ENCODE measurements at regions not wholly inside any gene's neighbourhood (a gene's known extent, or its start where the extent isn't known, plus 50 kb on each side); places are given as distances from the start of the nearest gene placed in this dataset.

- no peak for TF ChIP-seq STAT1 (IDR thresholded peaks at IDR 0.05; ENCODE audit: unreplicated experiment)
- TF ChIP-seq EZH2phosphoT487 (IDR thresholded peaks at IDR 0.05; ENCODE audit: unreplicated experiment): no peak
- no peak for TF ChIP-seq NANOG (IDR thresholded peaks at IDR 0.05; ENCODE audit: borderline replicate concordance)
- TF ChIP-seq ZNF114 (CRISPR knock-in tag; IDR thresholded peaks at IDR 0.05): no peak
- no peak for TF ChIP-seq ZNF462 (CRISPR knock-in tag; IDR thresholded peaks at IDR 0.05)
- TF ChIP-seq POLR2AphosphoS5 (IDR thresholded peaks at IDR 0.05; ENCODE audit: low read depth): no peak
- no peak for TF ChIP-seq ETS1 (IDR thresholded peaks at IDR 0.05)
- TF ChIP-seq, protein P1, sequence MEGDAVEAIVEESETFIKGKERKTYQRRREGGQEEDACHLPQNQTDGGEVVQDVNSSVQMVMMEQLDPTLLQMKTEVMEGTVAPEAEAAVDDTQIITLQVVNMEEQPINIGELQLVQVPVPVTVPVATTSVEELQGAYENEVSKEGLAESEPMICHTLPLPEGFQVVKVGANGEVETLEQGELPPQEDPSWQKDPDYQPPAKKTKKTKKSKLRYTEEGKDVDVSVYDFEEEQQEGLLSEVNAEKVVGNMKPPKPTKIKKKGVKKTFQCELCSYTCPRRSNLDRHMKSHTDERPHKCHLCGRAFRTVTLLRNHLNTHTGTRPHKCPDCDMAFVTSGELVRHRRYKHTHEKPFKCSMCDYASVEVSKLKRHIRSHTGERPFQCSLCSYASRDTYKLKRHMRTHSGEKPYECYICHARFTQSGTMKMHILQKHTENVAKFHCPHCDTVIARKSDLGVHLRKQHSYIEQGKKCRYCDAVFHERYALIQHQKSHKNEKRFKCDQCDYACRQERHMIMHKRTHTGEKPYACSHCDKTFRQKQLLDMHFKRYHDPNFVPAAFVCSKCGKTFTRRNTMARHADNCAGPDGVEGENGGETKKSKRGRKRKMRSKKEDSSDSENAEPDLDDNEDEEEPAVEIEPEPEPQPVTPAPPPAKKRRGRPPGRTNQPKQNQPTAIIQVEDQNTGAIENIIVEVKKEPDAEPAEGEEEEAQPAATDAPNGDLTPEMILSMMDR (conservative IDR thresholded peaks at IDR 0.05; ENCODE audit: low read depth in 2 of 2): no peak
- TF ChIP-seq EZH2 (IDR thresholded peaks at IDR 0.05; ENCODE audit: low read depth, unreplicated experiment): no peak
- no peak for TF ChIP-seq JUNB (IDR thresholded peaks at IDR 0.05; ENCODE audit: unreplicated experiment)
- TF ChIP-seq ZNF331 (CRISPR knock-in tag; IDR thresholded peaks at IDR 0.05; ENCODE audit: low read depth): no peak
- TF ChIP-seq, protein P2, sequence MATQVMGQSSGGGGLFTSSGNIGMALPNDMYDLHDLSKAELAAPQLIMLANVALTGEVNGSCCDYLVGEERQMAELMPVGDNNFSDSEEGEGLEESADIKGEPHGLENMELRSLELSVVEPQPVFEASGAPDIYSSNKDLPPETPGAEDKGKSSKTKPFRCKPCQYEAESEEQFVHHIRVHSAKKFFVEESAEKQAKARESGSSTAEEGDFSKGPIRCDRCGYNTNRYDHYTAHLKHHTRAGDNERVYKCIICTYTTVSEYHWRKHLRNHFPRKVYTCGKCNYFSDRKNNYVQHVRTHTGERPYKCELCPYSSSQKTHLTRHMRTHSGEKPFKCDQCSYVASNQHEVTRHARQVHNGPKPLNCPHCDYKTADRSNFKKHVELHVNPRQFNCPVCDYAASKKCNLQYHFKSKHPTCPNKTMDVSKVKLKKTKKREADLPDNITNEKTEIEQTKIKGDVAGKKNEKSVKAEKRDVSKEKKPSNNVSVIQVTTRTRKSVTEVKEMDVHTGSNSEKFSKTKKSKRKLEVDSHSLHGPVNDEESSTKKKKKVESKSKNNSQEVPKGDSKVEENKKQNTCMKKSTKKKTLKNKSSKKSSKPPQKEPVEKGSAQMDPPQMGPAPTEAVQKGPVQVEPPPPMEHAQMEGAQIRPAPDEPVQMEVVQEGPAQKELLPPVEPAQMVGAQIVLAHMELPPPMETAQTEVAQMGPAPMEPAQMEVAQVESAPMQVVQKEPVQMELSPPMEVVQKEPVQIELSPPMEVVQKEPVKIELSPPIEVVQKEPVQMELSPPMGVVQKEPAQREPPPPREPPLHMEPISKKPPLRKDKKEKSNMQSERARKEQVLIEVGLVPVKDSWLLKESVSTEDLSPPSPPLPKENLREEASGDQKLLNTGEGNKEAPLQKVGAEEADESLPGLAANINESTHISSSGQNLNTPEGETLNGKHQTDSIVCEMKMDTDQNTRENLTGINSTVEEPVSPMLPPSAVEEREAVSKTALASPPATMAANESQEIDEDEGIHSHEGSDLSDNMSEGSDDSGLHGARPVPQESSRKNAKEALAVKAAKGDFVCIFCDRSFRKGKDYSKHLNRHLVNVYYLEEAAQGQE (IDR thresholded peaks at IDR 0.05; ENCODE audit: unreplicated experiment): no peak
- TF ChIP-seq CREB1 (CRISPR knock-in tag; IDR thresholded peaks at IDR 0.05; ENCODE audit: low read depth): no peak
- Mint-ChIP-seq H3K4me3 (no peak overlapping the region), H3K27me3 (ENCODE audit: insufficient read depth, low read depth, poor library complexity) (no peaks in the 10 kb centered on the region), H3K36me3 (ENCODE audit: low read depth) (no peaks in the 10 kb centered on the region; the same call in 2 of the 3 replicates), H3K27ac (no peak overlapping the region), H3K9me3 (no peaks in the 10 kb centered on the region; the same call in 2 of the 3 replicates), H3K4me1 (no peaks in the 10 kb centered on the region)
- no peak overlapping the region for H3K4me2 ChIP-seq
- no peak overlapping the region for H3K4me3 ChIP-seq
- H3K4me1 ChIP-seq (ENCODE audit: insufficient read depth): no peaks in the 10 kb centered on the region
- DNase-seq (ENCODE audit: low spot score): no peak
- no peak overlapping the region for H3K27ac ChIP-seq (ENCODE audit: low read depth)
- no peaks in the 10 kb centered on the region for H3K36me3 ChIP-seq (ENCODE audit: insufficient read depth)
- no peaks in the 10 kb centered on the region for H3K79me2 ChIP-seq (replicated peaks; ENCODE audit: insufficient read depth)
- H3K9me2 ChIP-seq (ENCODE audit: insufficient read depth): no peaks in the 10 kb centered on the region
- no peaks in the 10 kb centered on the region for H3K27me3 ChIP-seq (ENCODE audit: insufficient read depth)
- no peaks in the 10 kb centered on the region for H3F3A ChIP-seq (replicated peaks; ENCODE audit: low read depth)
- no peaks in the 10 kb centered on the region; the same call in 1 of the 2 replicates for H4K20me1 ChIP-seq (replicated peaks; ENCODE audit: insufficient read depth)
- ATAC-seq: no peak
- no peak overlapping the region for H2AFZ ChIP-seq
These were observed 1885.4 kb upstream of the CELF4 start for GRCh38 chr18:39450958-39451357.

Measured in GM23338 (cell line).